Activated CD8-positive, alpha-beta memory T cell treated with anti-CD3 and anti-CD28 coated beads for 48 hours (primary cell): ENCODE measurements at regions not wholly inside any gene's neighbourhood (a gene's known extent, or its start where the extent isn't known, plus 50 kb on each side); places are given as distances from the start of the nearest gene placed in this dataset.
"Not testable (repeated sequence)": the region's sequence is repeated elsewhere in the genome, so short reads cannot be mapped to it uniquely, and the experiment has no call there.

Experiments used
- DNase-seq, 3 experiments: peaks; one replicate each; pipeline ENCODE4 v3.0.0-alpha.2; 2020; ENCODE audit warnings: low read depth in 2 of 3, low spot score in 2 of 3

GRCh38 chr7:149635561-149636329 lies 137.6 kb downstream of the ZNF467 start:
- DNase-seq, result no peak

- DNase-seq, result no peak
Observed at GRCh38 chr7:149633976-149634945, 136.7 kb upstream of the ZNF746 start.

GRCh38 chr7:149628361-149629149 lies 130.9 kb upstream of the ZNF746 start:
- not testable (repeated sequence) for DNase-seq

- no peak for DNase-seq
Observed at GRCh38 chr7:149627911-149628310, 130.3 kb upstream of the ZNF746 start.

- no peak for DNase-seq
Observed at GRCh38 chr7:149626972-149627371, 129.4 kb upstream of the ZNF746 start.

- DNase-seq, result no peak
Observed at GRCh38 chr7:149625947-149626392, 128.4 kb upstream of the ZNF746 start.

- DNase-seq, result no peak
Observed at GRCh38 chr7:149625340-149625946, 127.8 kb upstream of the ZNF746 start.

- peak; percentile 76 to 89 (median 88) for DNase-seq
Observed at GRCh38 chr7:149624419-149625339, 127.1 kb upstream of the ZNF746 start.

GRCh38 chr7:149624006-149624405 lies 126.4 kb upstream of the ZNF746 start:
- DNase-seq, result no peak

GRCh38 chr7:149623262-149623997 lies 125.8 kb upstream of the ZNF746 start:
- not testable (repeated sequence) for DNase-seq

GRCh38 chr7:149622444-149623210 lies 125.0 kb upstream of the ZNF746 start:
- DNase-seq, result no peak

GRCh38 chr7:149621776-149622175 lies 124.2 kb upstream of the ZNF746 start:
- DNase-seq, result no peak

- DNase-seq, result peak; percentile 38 to 52 (median 48)
Observed at GRCh38 chr7:149620961-149621360, 123.4 kb upstream of the ZNF746 start.

GRCh38 chr7:149616898-149617297 lies 119.3 kb upstream of the ZNF746 start:
- no peak for DNase-seq

GRCh38 chr7:149615690-149616270 lies 118.2 kb upstream of the ZNF746 start:
- no peak for DNase-seq

GRCh38 chr7:149610441-149611011 lies 112.9 kb upstream of the ZNF746 start:
- DNase-seq, result no peak

- DNase-seq, result no peak
Observed at GRCh38 chr7:149608168-149608567, 110.6 kb upstream of the ZNF746 start.
